GM19193 (cell line): ENCODE measurements at regions not wholly inside any gene's neighbourhood (a gene's known extent, or its start where the extent isn't known, plus 50 kb on each side); places are given as distances from the start of the nearest gene placed in this dataset.

Experiments used
- POLR2A ChIP-seq: IDR thresholded peaks from 4 replicates; pipeline ENCODE4 v1.6.1; 2011; ENCODE audit not compliant: insufficient read depth, insufficient read length; ENCODE audit errors: extremely low read depth

DNA sequence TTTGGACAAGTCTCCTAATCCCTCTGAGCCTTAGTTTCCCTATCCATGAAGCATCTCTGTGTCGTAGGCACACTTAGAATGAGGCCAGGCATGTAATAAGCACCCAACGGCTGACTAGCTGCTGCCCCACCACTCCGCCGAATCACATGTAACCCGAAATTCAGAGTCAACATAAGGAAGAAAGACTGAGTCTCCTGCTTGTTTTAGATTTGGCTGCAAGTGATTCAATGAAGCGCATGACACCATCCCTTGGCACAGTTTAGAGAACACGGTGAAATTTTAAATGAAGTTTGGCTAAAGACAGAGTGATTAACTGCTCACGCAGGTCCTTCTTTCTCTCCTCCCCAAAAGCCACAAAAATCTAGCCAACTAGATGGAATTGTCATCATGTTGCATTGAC, 279.2 kb downstream of the TLE3 start:
- TF ChIP-seq POLR2A, result no peak

DNA sequence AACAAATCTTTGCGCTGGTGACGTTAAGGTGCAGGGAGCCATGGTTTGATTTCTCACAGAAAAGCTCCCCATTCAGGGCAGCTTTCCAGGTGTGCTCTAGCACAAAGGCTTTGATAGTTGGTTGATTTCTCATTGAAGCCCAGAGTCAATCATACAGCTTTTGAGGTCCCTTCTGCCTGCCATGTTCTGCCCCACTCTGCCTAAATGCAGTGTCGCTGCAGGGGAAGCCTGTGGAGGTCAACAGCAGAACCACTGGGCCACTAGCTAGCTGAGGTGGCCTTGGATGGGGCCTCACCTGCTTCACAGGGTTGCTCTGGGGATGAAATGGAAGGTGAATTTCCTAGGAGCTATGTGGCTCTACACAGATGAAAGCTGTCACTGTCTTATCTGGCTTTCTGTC, 278.3 kb downstream of the TLE3 start:
- no peak for TF ChIP-seq POLR2A

DNA sequence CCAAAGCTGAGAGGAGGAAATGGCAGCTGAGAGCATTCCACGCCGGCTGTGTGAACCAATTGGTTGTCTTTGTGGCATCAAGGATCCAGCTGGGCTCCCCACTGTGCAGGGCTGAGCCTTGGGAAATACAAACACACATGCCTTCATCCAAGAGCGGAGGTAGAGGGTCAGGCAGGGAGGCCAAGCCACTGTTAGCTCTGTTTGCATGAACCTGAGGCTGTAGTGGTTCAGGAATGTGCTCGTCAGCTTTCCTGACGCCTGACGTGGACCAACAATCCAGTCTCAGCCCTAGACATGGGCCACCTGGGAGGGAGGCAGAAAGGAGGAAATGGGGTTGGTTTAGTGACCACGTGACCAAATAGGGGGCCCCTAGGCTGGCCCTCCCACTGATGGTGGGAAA, 276.9 kb downstream of the TLE3 start:
- TF ChIP-seq POLR2A, result no peak

DNA sequence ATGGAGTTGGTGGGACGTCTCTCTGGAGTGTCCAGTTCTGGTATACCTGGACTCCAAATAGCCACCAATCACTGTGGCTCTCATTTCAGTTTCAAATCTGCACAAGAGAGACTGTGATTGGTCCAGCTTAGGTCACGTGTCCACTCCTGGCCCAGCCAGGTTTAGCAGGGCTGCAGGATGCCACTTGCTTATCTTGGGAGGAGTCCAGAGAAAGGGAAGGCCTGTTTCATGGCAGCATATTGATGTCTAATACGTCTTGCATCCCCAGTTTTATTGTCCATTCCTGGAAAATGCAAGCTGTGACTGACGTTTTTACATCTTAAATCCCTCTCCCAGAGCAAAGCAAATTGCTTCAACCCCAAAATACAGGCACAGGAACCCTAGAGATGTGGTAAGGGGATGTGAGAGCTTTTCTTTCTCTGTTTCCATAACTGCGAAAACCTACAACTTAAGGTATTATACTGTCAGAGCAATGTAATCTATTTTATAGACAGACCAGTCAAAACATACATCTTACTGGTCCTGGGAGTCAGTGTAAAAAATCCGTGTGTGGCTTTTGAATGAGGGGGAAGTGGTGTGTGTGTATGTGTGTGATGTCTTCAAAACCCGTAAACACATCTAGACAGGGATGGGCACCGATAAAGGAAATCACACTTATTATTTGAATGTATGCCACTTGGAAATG, 274.4 kb downstream of the TLE3 start:
- no peak for TF ChIP-seq POLR2A

DNA sequence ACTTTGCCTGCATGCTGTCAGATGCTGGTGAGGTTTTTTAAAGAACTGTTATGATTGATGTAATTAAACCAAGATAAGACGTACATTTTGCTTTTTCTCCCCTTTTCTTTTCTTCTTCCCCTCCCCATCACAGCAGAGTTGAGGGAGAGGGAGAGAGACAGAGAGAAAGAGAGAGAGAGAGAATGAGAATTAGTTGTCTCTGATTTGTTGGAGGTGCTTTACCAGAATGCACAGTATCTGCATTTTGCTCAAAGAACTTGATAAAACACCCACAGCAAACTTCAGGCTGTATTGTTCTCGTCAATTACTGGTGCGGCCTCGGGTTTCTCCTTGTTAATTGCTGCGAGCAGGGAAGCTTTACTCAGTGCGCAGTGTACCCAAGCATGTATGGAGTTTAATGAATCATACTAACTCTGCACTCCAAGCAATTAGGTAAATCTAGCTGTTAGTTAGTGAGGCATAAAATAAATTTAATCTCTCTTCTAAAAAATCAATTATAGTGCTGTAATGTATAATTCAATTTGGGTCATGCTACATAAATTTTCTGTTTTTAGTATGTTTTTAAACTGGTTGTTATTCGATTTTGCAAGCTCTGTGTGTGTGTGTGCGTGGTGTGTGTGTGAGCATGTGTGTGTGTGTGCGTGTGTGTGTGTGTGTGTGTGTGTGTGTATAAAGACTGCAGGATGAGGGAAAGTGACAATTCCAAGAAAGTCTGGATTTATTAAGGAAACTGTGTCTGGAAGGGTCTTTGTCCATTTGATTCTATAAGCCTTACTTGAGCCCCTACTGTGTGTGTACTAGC, 273.4 kb downstream of the TLE3 start:
- no peak for TF ChIP-seq POLR2A

DNA sequence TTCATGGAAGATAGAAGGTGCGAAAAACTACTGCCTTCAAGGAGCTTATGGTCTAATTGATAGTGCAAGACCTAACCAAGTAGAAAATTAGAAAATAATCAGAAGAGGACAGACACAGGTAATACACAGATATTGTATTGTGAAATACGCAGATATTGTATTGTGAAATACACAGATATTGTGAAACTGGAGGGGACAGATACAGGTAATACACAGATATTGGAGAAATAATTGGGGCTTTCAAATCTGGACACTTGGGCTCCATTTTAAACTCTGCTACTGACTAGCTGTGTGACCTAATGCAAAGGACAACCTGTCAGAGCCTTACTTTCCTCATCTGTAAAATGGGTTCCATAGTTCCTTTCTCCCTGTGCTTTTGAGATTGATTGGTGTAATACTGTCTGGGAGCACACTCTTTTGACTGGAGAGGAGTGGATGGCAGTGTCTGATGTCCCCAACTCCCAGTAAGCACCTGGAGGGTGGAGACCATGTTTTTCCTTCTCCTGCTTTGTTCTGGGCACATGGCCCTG, 272.8 kb downstream of the TLE3 start:
- no peak for TF ChIP-seq POLR2A

DNA sequence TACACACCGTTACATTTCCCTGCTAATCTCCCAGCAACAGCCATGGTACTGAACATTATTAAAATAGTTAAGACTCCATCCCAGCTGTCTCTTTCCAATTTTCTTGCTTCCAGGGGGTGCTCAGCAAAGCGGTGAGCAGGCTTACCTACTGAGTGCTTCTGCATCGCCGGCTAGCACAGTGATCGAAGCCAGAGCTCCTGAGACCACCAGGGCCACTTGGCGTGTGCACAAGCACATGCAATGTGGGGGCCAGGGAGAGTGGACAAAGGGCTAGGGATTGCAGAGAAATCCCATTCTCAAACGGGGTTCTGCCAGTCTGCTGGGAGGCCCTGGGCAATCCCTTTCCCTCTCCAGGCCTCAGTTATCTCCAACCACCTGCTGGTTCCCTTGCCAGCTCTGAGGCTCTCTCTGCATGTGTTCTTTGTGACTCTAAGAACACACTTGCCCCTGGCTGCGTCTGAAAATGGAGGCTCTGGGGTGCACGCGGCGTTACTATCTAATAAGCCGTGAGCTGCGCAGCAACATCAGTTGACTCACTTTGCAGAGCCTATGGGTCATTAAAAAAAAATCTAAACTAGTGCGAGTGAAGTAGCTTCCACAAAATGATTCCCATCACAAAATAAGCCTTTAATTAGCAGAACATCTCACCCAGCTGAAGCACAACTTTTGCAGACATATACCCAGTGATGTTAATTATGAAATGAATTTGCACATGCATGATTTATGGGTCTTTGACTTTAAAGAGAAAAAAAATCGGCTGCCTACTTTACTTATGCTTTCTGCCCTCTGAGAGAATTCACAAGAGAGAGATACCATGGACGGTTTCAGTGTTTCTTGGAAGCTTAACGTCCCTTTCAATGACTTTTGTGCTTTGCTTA, 271.5 kb downstream of the TLE3 start:
- TF ChIP-seq POLR2A, result no peak

DNA sequence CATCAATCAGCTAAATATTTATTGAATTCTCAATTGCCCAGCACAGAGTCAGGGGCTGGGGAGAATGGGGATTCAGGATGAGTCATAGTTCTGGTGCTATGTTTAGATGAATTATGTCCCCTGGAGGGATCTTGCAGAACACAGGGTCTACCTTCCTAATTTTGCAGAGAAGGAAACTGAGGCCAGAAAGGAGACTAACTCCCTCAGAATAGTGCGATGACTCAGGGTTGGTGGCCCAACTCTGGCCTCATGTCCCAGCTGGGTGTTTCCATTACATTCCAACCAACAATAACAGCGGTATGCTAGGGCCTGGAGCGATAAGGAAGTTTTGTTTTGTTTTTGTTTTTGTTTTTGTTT, 270.9 kb downstream of the TLE3 start:
- no peak for TF ChIP-seq POLR2A

DNA sequence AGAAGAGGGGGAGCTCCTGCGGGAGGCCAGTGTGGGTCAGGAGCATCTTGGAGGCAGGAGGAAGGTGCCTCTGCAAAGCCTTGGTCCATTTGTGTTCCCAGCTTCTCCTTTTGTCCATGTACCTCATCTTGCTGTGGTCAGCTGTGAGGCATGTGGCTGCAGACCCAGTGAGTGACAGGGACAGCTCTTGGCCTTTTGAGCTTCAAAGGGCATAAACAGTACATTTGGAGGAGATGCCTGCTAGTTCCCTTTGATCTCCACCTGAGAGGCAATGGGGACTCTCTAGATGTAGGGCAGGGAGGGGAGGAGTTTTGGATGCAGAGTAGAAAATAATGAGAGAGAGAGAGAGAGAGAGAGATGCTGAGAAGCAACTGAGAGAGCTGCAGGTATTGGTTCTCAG, 270.0 kb downstream of the TLE3 start:
- no peak for TF ChIP-seq POLR2A

DNA sequence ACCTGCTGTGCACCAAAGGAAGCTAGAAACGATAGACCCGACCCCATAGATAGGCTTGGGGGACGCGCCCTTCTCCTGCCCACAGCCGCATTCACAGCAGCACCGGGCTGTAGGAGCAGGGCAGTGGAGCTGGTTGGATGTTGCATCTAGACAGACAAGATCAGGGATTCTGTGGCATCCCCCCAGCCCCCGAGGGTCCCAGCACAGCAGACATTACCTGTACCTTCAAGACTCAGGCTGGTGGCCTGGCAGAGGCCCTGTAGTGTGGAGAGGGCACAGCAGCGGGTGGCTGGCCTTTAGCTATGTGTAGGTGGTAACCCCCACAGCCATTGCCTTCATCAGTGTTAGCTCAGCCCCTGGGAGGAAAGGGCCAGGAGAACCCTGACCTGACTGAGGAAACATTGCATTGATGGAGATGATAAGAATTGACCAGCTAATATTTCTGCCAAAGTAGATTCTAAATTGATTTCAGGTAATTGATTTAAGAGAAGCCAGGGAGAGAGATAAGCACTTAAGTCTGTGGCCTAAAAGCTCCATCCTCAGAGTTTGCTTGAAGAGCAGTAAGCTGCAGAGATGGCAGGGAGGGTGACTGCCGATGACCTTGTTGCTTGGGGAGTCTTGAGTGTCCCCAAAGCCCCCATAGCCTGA, 269.4 kb downstream of the TLE3 start:
- TF ChIP-seq POLR2A, result no peak

DNA sequence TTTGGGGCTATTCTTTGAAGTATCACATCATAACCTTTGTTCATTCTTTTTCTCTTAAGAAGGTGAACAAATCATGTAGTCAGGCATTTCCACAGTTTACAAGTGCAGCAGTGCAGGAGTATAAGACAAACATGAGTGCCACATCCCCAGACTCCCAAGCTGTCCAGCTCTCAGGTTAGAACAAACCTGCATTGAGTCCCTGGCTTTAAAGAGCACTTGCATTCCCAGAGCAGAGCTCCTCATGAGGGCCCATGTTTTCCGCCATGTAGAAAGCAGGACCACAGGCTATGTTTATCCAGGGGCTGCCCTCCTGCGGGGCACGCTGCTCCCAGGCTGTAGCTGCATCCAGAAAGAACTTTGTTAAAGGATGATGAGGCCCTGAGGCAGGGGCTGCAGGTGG, 267.7 kb downstream of the TLE3 start:
- TF ChIP-seq POLR2A, result no peak

DNA sequence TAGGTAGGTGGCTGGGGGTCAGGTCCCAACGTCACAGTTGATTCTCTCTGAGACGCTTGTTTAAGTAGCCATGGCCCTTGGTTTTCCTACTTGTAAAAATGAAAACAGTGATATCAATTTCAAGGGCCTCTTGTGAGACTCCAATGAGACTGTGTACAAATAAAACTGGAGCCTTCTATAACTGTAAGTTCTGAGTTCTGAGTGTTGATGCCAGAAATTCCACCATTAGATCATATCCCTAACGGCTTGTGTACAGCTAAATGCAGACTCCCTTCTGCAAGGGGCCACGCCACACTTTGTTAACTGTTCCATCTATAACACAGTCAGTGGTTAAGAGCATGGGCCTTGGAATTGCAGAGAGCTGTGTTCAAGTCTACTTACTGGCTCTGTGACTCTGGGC, 267.3 kb downstream of the TLE3 start:
- TF ChIP-seq POLR2A, result no peak

DNA sequence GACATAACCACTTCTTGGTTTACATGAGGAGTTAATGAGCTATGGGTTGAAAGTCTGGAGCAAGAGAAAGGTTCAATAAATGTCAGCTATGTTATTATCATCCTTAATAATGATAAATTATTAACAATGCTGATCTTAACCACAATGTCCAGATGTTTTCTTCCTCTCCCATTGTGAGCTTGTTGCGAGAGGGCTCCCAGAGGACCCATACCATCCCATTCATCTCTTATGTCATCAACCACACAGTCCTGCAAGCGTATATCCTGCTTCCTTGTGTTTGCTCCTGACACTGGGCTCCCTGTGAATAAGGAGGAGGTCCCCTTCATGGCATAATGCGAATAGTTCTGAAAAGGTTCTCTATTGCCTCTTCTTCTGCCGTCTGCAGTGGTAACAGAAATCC, 266.8 kb downstream of the TLE3 start:
- no peak for TF ChIP-seq POLR2A

DNA sequence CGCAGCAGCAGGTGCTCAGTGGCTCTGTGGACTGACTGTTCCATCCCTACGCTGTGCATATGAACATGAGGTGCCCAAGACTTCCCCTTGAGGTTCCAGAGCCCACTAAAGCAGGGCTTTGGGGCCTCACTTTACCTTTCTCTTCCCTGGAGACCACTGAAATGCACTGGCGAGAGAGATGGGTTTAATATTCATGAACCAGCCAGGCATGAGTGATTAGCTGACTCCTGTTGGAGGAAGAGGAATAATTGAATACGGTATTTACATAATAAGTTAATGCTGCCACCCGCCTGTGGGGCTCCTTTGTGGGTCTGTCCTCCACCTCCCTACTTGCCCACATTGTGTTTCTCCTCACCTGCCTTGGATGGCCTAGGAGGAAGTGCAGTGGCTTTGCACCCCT, 263.4 kb downstream of the TLE3 start:
- no peak for TF ChIP-seq POLR2A

DNA sequence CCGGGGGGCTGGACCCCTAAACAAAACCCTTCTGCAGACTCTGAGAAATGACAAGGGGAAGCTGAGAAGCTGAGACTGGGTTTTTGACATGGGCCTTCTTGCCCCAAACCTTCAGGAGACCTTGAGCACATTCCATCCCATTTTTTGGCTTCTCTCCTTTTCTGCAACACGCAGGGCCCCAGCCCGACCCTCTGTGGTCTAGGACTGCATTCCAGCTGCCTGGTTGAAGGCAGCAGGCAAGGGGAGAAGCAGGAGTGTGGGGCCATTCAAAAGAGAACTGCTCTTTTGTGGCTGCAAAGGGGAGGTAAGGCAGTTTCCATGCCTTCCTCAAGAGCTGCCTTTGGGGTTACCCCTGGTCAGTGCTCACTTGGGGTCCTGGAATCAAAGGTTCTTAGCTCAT, 263.0 kb downstream of the TLE3 start:
- TF ChIP-seq POLR2A, result no peak
